Erythroblast (primary cell): ENCODE measurements at regions not wholly inside any gene's neighbourhood (a gene's known extent, or its start where the extent isn't known, plus 50 kb on each side); places are given as distances from the start of the nearest gene placed in this dataset.

Experiments
- GATA1 ChIP-seq: IDR thresholded peaks from 2 replicates; pipeline ENCODE4 v1.6.1; 2011; ENCODE audit warnings: low read depth, mild to moderate bottlenecking, control low read depth, low read length, moderate library complexity
- POLR2A ChIP-seq: IDR thresholded peaks from 2 replicates; pipeline ENCODE4 v1.6.1; 2011; ENCODE audit warnings: mild to moderate bottlenecking, low read length

DNA sequence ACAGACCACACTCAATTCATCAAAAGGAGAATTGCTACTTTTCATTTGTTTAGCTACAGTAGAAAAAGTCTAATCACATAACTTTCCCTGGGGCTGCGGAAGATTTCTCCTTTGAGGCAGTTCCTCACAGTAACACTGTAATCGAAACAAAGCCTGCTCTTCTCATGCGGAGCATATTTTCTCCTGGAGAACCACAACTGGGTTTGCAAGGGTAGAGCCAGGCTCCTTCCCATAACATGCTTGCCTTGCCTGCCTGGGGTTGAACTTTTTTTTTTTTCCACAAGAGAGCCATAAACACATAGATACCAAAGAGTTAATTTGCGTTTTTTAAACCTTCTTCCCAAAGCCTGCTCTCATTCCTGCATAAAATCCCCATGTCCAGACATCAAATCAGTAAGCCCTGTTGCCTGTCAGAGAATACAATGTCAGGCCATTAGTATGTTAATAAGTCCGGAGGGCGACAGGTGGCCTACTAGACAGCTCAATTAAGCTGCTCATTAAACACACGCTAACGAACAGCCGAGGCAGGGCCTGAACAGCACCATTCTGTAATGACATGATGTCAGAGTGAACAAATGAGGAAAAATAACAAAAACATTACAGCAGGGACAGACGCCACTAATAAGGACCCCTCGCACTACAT lies 107.1 kb upstream of the OLIG2 start:
- no peak for TF ChIP-seq POLR2A
- no peak for TF ChIP-seq GATA1
